Sigmoid colon (tissue), 3 donors: ENCODE measurements at regions not wholly inside any gene's neighbourhood (a gene's known extent, or its start where the extent isn't known, plus 50 kb on each side); places are given as distances from the start of the nearest gene placed in this dataset.
"Not testable (repeated sequence)": the region's sequence is repeated elsewhere in the genome, so short reads cannot be mapped to it uniquely, and the experiment has no call there.

Experiments used
- CTCF ChIP-seq, 4 experiments: fragments of 450-650 bp in 3 of 4; fragments of 200-600 bp in 1 of 4; IDR thresholded peaks; one replicate each; pipeline ENCODE4 v1.5.1; 2016 to 2019; ENCODE audit warnings: antibody characterized with exemption in 4 of 4, mild to moderate bottlenecking in 3 of 4, moderate library complexity in 2 of 4
- POLR2A ChIP-seq, 2 donors: fragments of 450-650 bp; IDR thresholded peaks; one replicate each; pipeline ENCODE4 v1.6.1; 2016; ENCODE audit warnings: antibody characterized with exemption in 2 of 2, mild to moderate bottlenecking in 2 of 2, moderate library complexity in 2 of 2

DNA sequence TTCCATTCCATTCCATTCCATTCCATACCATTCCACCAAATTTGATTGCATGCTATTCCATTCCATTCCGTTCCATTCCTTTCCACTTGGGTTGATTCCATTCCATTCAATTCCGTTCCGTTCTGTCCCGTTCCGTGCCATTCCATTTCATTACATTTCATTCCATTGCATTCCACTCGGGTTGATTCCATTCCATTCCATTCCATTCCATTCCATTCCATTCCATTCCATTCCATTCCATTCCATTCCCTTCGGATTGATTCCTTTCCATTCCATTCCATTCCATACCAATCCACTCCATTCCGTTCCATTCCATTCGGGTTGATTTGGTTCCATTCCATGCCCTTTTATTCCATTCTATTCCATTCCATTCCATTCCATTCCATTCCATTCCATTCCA lies 140.4 kb downstream of the CWH43 start:
- not testable (repeated sequence) for TF ChIP-seq CTCF, POLR2A (IDR thresholded peaks at IDR 0.05)
